Hepatocyte (in vitro differentiated cells): ENCODE measurements at regions not wholly inside any gene's neighbourhood (a gene's known extent, or its start where the extent isn't known, plus 50 kb on each side); places are given as distances from the start of the nearest gene placed in this dataset.

Experiments used
- DNase-seq: peaks from one replicate; pipeline ENCODE4 v3.0.0-alpha.2; 2016; ENCODE audit warnings: low spot score
- H2AFZ ChIP-seq: fragments of 200-600 bp; sonication (generic); 2 replicates; pipeline ENCODE4 v1.6.0; 2016; ENCODE audit warnings: antibody characterized with exemption, mild to moderate bottlenecking
- H3K27ac ChIP-seq: fragments of 200-600 bp; sonication (generic); 2 replicates; pipeline ENCODE4 v1.5.1; 2016; ENCODE audit warnings: mild to moderate bottlenecking
- H3K27me3 ChIP-seq: fragments of 200-600 bp; sonication (generic); 2 replicates; pipeline ENCODE4 v1.6.1; 2016
- H3K36me3 ChIP-seq: fragments of 200-600 bp; sonication (generic); replicated peaks from 2 replicates; pipeline ENCODE4 v1.5.1; 2016; ENCODE audit warnings: low read depth; ENCODE audit not compliant: insufficient read depth
- H3K4me1 ChIP-seq: fragments of 200-600 bp; sonication (generic); 2 replicates; pipeline ENCODE4 v1.5.1; 2016; ENCODE audit warnings: mild to moderate bottlenecking, moderate library complexity; ENCODE audit not compliant: insufficient read depth
- H3K4me2 ChIP-seq: fragments of 200-600 bp; sonication (generic); 2 replicates; pipeline ENCODE4 v1.6.0; 2016
- H3K4me3 ChIP-seq: fragments of 200-600 bp; sonication (generic); 2 replicates; pipeline ENCODE4 v1.5.1; 2016; ENCODE audit warnings: mild to moderate bottlenecking
- H3K79me2 ChIP-seq: fragments of 200-600 bp; sonication (generic); 2 replicates; pipeline ENCODE4 v1.6.0; 2017; ENCODE audit warnings: mild to moderate bottlenecking
- H3K9me2 ChIP-seq: fragments of 200-600 bp; sonication (generic); replicated peaks from 2 replicates; pipeline ENCODE4 v1.6.0; 2017; ENCODE audit warnings: mild to moderate bottlenecking; ENCODE audit not compliant: insufficient read depth
- H3K9me3 ChIP-seq: fragments of 200-600 bp; sonication (generic); 2 replicates; pipeline ENCODE4 v1.5.1; 2016; ENCODE audit warnings: low read depth, mild to moderate bottlenecking
- H4K20me1 ChIP-seq: fragments of 200-600 bp; sonication (generic); 2 replicates; pipeline ENCODE4 v1.6.0; 2016; ENCODE audit warnings: mild to moderate bottlenecking; ENCODE audit not compliant: insufficient read depth, poor library complexity, severe bottlenecking
- CTCF ChIP-seq: fragments of 200-600 bp; sonication (generic); IDR thresholded peaks from 2 replicates; pipeline ENCODE4 v1.5.1; 2016; ENCODE audit warnings: antibody characterized with exemption, mild to moderate bottlenecking; ENCODE audit not compliant: poor library complexity
- EZH2 ChIP-seq: fragments of 200-600 bp; sonication (generic); IDR thresholded peaks from 2 replicates; pipeline ENCODE4 v1.6.1; 2016; ENCODE audit warnings: antibody characterized with exemption, mild to moderate bottlenecking, borderline replicate concordance
- EZH2phosphoT487 ChIP-seq: fragments of 200-600 bp; sonication (generic); IDR thresholded peaks from one replicate; pipeline ENCODE4 v1.6.1; 2018; ENCODE audit warnings: antibody characterized with exemption, mild to moderate bottlenecking, low read depth, moderate library complexity; ENCODE audit not compliant: unreplicated experiment, severe bottlenecking
- WGBS: methylation state at CpG from one replicate; pipeline ENCODE4 v1.1.6; 2016; ENCODE audit warnings: low lambda C conversion rate; ENCODE audit errors: missing lambda C conversion rate; 5-methylcytosine and 5-hydroxymethylcytosine counted together

GRCh38 chr5:38777111-38777510 is 68.7 kb upstream of the OSMR start:
- H3K79me2 ChIP-seq: no peaks in the 10 kb centered on the region
- no peak overlapping the region for H3K4me3 ChIP-seq
- 41% methylated on average over 2 of the region's 2 CpGs for WGBS
- H2AFZ ChIP-seq: no peak overlapping the region
- no peak for DNase-seq
- no peaks in the 10 kb centered on the region for H3K9me3 ChIP-seq
- no peaks in the 10 kb centered on the region for H4K20me1 ChIP-seq
- H3K4me2 ChIP-seq: no peak overlapping the region
- H3K27me3 ChIP-seq: no peaks in the 10 kb centered on the region
- TF ChIP-seq EZH2 (no peak), CTCF (no peak), EZH2phosphoT487 (no peak)
- H3K9me2 ChIP-seq: no peaks in the 10 kb centered on the region
- no peaks in the 10 kb centered on the region for H3K36me3 ChIP-seq
- H3K4me1 ChIP-seq: no peaks in the 10 kb centered on the region
- H3K27ac ChIP-seq: no peak overlapping the region

- Histone ChIP-seq H3K36me3 (no peaks in the 10 kb centered on the region), H3K9me2 (no peaks in the 10 kb centered on the region), H2AFZ (no peak overlapping the region), H3K27me3 (no peaks in the 10 kb centered on the region), H3K4me3 (no peak overlapping the region), H3K27ac (no peak overlapping the region), H3K4me1 (peaks cover 6% of the 10 kb centered on the region), H4K20me1 (no peaks in the 10 kb centered on the region), H3K79me2 (no peaks in the 10 kb centered on the region), H3K4me2 (no peak overlapping the region), H3K9me3 (no peaks in the 10 kb centered on the region)
- TF ChIP-seq CTCF: no peak
- no peak for TF ChIP-seq EZH2phosphoT487
- TF ChIP-seq EZH2: no peak
- DNase-seq: no peak
These were observed 65.5 kb upstream of the OSMR start for GRCh38 chr5:38780316-38780715.

- DNase-seq: peak; percentile 48
- WGBS: 94% methylated on average over 2 of the region's 2 CpGs
- no peak overlapping the region for H3K4me3 ChIP-seq
These were observed 64.9 kb upstream of the OSMR start for GRCh38 chr5:38780945-38781344.

More at GRCh38 chr5:38780945-38781344, 64.9 kb upstream of the OSMR start:
- Histone ChIP-seq H3K4me1 (peaks cover 6% of the 10 kb centered on the region), H3K27me3 (no peaks in the 10 kb centered on the region), H3K36me3 (no peaks in the 10 kb centered on the region), H3K27ac (no peak overlapping the region), H2AFZ (no peak overlapping the region), H3K4me2 (no peak overlapping the region), H4K20me1 (no peaks in the 10 kb centered on the region), H3K9me3 (no peaks in the 10 kb centered on the region), H3K9me2 (no peaks in the 10 kb centered on the region), H3K79me2 (no peaks in the 10 kb centered on the region)
- no peak for TF ChIP-seq CTCF
